Gastroesophageal sphincter (tissue), 3 donors: ENCODE measurements at regions not wholly inside any gene's neighbourhood (a gene's known extent, or its start where the extent isn't known, plus 50 kb on each side); places are given as distances from the start of the nearest gene placed in this dataset.

ENCODE experiments used
- POLR2AphosphoS5 ChIP-seq: sonication (generic); formaldehyde crosslinking; IDR thresholded peaks from one replicate; pipeline ENCODE4 v1.6.1; 2017; ENCODE audit warnings: antibody characterized with exemption
- TF ChIP-seq, protein P1 (sequence below), 4 experiments: fragments of 200-600 bp in 2 of 4; fragments of 450-650 bp in 2 of 4; sonication (generic) in 1 of 4; IDR thresholded peaks; one replicate each; pipeline ENCODE4 v1.5.1; 2017 to 2019; ENCODE audit warnings: antibody characterized with exemption in 4 of 4, mild to moderate bottlenecking in 2 of 4, moderate library complexity in 2 of 4

DNA sequence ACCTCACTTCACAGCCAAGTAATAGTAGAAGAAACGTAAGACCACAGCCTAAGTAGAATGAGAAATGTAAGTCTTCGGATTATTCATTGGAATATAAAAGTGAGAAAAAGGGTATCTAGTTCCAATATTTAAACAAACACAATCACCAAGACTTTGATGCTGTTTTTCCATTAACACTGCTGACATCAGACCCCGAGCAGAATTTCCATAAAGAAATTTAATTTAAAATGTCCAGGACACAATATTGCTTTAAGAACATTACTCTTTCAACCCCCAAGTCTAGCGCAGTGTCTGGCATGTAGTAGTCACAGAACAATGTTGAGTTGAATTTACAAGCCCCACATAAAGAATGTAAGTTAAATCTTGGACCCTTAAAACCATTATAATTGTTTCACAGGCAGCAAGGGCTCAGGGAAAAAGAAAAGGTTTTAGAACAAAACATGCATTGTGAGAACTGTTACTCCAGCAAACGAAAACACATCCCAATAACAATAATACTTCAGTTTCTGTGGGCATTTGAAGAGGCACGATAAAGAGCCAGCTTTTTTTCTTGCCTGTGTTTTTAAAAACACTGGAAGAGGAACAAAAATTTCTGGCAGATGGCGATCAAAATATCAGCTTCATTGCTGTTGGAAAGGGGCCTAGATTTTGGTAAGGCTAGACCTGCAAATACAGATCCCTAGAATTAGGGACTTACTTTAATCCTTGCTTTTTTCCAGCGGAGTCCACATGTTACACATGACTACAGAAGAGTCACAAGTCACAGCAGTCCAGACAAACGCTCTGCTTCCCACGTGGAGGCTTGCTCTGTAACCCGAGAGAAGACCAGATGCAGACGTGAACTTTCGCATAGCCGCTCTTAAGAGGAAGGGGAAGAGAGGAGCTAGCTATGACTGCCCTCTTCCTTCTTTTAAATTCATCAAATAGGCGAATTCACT is 77.9 kb upstream of the IGSF10 start:
- TF ChIP-seq, protein P1, sequence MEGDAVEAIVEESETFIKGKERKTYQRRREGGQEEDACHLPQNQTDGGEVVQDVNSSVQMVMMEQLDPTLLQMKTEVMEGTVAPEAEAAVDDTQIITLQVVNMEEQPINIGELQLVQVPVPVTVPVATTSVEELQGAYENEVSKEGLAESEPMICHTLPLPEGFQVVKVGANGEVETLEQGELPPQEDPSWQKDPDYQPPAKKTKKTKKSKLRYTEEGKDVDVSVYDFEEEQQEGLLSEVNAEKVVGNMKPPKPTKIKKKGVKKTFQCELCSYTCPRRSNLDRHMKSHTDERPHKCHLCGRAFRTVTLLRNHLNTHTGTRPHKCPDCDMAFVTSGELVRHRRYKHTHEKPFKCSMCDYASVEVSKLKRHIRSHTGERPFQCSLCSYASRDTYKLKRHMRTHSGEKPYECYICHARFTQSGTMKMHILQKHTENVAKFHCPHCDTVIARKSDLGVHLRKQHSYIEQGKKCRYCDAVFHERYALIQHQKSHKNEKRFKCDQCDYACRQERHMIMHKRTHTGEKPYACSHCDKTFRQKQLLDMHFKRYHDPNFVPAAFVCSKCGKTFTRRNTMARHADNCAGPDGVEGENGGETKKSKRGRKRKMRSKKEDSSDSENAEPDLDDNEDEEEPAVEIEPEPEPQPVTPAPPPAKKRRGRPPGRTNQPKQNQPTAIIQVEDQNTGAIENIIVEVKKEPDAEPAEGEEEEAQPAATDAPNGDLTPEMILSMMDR (IDR thresholded peaks at IDR 0.05) = no peak
- TF ChIP-seq POLR2AphosphoS5 = no peak
